HG03097 (cell line): ENCODE measurements at regions not wholly inside any gene's neighbourhood (a gene's known extent, or its start where the extent isn't known, plus 50 kb on each side); places are given as distances from the start of the nearest gene placed in this dataset.

Experiments used
- ATAC-seq: cut with Tn5 transposase; IDR thresholded peaks from one replicate; pipeline ENCODE4 v1.9.1; 2021; ENCODE audit not compliant: unreplicated experiment, low FRiP score

DNA sequence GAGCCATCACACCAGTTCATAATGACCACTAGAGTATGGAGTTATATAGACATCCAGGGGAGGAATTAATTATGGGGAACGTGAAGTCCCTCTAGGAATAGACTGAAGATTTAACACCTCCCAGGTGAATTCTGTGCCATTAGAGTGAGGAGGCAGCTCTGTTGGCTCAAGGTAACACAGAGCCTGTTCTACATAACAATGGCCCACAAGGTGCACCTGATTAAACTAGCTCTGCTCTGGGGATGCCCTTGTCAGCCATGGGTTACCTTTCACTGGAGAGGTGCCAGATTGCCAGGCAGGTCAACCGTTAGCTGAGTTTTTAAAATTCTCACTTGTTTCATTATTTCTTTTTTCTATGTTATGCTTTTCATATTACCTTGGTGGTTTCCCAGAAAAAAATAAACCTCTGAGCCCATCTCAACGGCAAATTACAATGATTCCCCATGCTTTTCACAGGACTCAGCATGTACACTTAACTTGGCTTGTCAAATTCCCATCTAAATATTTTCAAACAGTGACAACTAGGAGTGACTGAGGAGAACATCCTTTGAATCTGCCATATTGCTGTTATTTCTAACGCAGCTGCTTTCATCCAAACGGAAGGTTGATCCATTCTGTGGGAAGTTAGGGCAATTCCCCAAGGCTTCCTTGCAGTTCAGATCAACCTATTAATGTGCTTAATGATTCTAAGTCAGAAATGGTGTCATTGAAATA, 512.9 kb downstream of the MCTP2 start:
- no peak for ATAC-seq

DNA sequence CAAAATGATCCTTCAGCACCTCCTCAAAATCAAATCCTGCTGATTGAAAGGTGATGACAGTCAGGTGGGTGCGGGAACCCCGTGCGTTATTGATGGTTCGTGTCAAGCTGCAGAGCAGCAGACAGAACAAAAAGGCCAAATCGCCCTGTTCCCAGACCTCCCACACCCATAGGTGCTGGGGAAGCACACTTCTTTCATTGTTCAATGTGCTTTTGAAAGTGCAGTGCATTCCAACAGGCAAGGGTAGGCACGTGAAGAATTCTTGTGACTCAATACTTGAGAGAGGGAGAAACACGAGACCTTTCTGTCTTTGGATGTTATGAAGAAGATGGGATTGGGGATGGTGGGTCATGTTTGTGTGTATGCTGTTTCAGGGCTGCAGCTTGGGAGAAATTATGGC, 514.0 kb downstream of the MCTP2 start:
- ATAC-seq, result no peak

DNA sequence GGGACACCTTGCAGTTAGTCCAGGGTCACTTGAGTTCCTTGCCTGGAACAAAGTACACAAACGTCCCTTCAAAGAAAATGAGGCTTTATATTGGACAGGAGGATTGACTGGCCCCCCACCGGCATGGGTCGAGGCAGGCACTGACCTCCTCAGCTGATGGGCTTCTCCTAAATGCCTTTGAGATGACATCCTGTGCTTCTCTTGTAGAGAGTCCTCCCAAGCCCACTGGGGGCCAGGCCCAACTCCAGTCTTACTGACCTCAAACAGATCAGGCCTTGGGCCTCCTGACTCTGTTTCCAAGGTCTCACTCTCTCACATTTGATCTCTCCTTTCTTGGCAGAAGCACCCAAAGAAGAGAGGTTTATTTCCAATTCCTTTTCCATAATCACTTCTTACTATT, 516.1 kb downstream of the MCTP2 start:
- no peak for ATAC-seq

DNA sequence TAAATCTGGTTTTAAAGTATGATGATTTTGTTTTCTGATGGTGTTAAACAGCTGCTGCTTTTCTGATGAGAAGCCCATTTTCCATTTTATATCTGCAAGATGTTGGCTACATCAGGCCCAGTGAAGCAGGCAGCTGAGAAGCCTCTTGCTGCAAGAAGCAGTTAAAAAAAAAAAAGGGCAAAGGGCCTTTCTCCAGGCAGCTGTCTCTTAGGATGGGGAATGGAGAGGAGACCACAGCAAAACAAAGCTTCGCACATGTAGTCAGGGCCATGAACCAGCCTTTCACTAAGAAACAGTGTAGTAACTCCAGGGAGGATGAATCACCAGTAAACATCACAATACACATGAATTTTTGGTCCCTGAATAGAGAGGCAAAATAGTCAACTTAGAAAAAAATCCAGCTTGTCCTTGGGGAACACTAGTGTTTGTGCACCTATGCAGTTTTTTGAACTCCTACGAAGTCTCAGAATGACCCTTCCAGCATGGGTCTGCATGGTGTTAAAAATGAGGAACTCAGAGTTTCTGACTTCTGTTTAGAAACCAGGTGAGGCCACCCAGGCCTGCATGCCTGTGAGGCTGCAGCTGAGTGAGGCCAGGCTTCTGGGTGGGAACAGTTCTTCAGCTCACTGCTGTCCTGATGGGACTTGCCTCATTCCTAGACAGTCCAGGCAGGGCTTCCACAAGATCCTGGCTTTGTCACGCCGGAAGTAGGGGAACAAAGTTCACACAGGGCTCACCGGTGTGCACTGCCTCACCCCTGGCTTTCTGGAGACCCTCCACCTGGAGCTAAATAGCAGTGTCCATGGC, 518.7 kb downstream of the MCTP2 start:
- no peak for ATAC-seq

DNA sequence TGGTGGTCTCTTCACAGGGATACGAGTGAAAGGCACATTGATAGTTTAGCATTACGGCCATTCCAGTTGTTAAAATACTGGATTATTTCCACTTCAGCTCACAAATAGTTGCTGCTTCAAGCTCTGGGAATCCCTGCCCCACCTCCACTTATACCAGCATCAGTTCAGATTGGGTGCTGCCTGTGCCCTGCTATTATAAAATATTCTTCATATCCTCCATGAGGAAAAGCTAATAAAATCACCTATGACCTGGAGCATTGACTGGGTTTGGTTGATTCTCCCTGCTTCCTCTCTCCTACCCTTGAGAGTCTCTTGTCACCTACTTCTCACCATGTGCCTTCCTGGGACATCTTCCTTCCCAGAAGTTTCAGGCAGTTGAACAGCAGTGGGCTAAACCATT, 529.0 kb downstream of the MCTP2 start:
- ATAC-seq, result no peak

DNA sequence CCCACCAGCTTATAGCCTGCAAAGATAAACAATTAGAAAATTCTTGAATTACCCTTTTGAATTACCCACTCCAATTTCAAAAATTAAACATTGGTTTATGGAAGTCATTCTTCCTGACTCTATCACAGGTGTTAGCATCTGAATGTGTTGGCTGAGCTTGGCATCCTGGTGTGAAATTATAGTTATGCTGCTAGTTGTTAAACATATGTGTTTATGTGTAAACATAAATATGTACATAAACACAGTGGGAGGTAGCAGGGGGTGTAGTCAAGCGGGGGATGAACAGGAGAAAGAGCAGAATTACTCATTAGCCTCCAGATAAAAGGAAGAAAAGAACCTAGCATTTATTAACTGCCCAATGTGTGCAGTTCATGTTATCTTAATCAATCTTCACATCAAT, 530.2 kb downstream of the MCTP2 start:
- no peak for ATAC-seq

DNA sequence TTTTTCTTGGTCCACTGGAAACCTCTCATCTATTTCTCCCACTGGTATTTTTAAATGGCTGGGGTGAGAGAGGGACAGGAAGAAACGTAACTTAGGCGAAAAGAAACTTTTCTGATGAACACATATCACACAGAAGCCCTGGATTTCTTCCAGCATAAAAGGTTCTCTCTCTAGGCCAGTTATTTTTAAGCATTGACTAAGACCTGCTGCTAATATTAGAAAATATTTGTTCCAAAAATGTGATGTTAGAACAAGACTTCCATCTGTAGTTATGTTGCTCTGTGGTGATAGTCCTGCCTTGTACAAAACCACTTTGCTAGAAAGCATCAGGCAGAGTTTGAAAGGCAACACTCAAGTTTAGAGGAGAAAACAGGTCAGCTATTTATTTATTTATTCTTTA, 537.7 kb downstream of the MCTP2 start:
- no peak for ATAC-seq

DNA sequence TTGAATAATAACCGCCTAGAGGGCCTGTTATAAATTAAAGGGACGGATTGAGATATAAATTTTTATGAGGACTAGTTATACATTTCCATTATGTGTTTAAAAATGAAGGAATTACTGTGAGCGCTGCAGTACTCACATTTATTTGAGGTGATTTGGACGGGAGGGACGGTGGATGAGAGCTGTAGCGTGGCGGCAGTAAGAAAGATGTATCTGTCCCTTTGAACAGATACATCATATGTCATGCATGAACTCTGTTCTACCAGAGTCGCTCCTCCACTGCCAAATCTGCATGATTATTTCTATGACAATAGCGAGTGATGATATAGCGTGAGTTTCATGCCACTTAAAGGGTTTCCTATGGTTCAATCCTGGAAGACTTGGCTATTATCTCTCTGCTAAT, 538.8 kb downstream of the MCTP2 start:
- no peak for ATAC-seq

DNA sequence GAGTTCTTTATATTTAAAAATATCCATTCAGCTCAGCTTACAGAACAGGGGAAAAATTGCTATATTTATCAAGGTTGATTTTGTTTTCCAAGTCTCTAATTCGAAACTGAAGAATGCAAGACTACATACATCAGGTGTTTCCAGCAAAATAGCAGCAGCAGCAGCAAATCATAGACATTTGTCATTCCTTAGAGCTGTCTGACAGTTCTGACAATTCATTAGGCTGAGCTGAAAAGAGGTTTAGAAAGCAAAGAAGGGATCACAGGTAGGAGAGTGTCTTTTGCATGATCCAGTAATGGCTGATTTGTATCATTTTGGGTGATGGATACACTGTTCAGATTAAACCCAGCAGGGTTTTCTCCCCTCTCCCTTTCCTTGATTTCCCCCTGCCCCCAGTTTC, 545.7 kb downstream of the MCTP2 start:
- no peak for ATAC-seq

DNA sequence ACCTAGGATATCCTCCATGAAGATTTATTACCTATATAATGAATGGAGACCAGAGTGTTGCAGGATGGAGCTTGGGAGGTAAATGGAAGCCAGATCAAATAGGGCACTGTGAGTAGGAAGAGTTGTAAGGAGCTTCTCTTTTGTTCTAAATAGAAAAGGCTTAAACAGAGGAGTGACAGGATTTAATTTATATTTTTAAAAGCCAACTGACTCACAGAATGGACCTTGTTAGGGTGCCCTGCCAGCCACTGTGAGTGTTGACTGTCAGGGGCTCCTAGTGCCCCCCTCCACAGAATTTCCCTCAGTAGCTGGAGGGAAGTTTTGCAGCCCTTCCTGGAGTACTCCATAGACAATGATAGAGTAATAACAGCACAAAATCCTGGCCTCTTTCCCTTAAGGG, 547.5 kb downstream of the MCTP2 start:
- ATAC-seq, result no peak

DNA sequence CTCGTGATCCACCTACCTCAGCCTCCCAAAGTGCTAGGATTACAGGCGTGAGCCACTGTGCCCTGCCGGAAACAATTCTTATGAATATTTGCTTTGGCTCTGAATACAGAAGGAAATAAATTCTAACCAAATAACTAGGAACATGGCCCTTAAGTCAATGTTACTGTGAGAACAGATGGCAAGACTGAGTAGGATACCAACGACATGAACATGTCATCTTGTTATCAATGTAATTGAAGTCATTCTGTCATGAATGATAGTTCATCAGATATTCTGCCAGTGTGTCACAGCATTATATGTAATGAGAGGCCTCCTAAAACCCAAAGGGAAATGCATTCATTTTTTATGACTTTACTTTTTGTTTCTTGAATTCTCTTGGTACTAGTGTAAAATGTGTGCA, 548.8 kb downstream of the MCTP2 start:
- ATAC-seq, result no peak

DNA sequence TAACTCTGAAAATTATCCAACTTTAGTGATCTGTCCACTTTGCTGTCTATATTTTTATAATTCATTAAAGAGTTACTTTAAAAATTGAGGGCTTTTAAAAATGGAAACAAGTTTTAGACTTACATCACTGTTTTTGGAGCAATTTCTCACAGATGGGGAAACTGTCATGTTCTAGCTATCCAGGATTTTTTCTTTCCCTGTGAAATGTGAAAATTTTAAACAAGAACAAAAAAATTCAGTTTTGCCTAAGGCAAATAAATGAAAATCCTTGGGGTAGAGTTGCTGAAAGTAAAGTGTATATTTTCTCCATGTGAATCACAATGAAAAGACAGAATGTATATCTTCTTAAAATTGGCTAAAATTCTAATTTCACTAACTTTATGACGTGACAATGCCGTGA, 553.7 kb downstream of the MCTP2 start:
- no peak for ATAC-seq

DNA sequence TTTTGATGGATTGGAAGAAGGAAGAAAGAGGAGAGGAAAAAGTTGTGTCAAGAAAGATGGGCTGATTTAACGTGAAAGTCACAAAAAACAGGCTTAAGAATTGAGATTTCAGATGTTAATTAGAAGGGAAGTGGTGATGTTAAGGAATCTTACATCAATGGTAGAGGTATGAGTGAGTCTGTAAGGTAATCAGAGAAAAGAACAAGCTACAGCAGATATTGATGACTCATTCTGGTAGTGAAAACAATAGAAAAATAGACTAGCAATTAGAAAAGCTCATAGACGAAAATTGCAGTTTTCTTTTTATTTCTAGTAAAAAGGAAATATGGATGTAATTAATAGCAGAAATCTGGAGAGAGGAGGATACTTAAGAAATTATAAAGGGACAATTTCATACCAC, 559.6 kb downstream of the MCTP2 start:
- ATAC-seq, result no peak

DNA sequence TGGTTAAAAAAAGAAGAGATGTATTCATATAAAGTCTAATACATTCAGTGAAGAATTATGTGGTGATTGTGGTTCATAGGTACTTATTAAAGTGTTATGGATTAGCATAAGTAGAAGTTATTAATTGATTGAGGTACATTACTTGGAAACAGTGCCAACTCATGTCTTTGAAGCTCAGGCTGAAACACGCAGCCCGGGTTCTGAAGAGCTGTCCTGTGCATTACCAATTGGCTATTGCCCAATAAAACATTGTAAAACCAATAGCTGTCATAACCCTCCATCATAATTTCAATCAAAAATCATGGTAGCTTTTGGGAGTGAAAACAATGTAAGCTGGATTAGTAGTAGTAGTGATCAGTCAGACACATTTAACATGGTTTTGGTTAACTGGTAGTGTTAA, 560.1 kb downstream of the MCTP2 start:
- ATAC-seq, result no peak

DNA sequence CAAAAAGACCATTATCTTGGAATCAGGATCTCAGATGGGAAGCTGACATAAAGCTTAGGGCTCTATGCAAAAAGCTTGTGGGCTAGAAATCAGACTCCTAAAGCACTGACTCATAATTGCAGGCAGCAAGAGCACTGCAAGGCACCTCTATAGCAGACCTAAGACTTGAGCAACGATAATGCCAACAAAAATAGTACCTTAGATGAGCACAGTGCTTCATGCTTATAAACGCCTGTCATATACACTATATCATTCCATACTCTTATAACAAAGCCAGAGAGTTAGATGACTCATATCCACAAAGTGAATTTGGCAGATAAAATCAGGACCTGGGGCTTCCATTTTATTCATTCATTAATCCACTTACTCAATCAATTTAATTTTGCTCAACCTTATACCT, 560.8 kb downstream of the MCTP2 start:
- no peak for ATAC-seq

DNA sequence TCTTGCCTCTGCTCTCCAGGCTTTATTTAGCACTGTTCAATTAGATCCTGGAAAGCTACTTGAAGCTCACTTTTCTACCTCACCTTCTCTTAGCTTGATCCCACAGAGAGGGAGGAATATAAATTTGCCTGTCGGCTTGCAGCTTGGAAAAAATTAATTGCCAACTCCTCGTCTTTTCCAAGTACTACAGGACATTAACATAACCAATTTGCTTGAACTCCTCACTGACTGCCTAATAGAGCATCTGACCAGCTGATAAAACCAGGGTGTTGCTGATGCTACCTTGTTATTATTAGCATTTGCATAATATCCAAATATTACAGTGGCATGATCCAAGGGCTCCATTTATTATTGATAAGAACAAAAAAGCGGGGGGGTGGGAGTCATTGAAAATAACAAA, 561.8 kb downstream of the MCTP2 start:
- no peak for ATAC-seq

DNA sequence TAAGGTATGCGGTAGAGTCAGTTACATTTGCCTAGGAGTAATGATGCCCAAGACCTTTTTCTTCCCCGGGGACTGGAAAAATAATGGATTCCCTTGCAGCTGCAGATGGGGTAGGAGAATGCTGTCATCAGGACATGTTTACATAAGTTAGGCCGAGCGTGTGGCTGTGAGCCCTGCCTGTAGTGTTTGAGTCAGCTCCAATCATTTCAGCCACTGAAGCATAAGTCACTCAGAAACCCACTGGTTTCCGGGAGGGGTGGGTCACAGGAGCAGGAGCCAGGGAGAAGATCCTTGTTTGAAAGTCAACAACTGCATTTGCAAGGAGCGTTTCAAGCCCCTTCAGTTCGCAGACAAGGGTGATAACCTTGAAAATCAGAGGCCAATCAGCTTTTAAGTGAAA, 562.3 kb downstream of the MCTP2 start:
- ATAC-seq, result no peak

DNA sequence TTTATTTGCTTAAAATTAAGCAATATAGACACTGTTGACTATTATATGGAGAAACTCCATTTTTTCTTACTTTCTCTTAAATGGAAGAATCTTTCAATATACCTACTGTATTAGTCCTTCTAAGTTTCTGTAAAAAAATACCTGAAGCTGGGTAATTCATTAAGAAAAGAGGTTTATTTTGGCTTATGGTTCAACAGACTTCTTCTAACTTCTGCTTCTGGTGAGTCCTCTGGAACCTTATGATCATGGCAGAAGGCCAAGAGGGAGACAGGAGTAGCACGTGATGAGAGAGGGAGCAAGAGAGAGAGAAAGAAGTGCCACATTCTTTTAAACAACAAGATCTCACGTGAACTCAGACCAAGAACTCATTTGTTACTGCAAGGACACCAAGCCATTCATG, 573.3 kb downstream of the MCTP2 start:
- no peak for ATAC-seq

DNA sequence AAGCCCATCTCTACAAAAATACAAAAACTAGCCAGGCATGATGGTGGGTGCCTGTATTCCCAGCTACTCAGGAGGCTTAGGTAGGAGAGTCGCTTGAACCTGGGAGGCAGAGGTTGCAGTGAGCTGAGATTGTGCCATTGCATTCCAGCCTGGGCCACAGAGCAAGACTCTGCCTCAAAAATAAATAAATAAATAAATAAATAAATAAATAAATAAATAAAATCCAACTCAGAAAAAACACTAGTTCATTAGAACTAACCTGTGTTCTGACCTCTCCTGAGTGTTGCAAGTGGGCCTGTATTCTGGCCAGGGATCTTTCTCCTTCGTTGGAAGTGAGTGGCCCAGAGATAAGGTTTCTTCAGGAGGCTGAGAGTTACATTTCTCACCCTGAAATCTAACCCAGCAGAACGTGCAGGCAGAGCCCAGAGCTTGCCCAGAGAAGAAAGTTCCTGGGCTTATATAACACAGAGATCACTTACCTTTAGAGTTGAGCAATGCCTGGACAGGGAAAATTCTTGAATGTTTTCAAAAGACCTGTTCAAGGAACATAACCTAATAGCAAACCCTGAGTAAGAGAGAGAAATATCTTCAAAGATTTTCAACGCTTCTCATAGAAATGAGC, 583.9 kb downstream of the MCTP2 start:
- no peak for ATAC-seq

DNA sequence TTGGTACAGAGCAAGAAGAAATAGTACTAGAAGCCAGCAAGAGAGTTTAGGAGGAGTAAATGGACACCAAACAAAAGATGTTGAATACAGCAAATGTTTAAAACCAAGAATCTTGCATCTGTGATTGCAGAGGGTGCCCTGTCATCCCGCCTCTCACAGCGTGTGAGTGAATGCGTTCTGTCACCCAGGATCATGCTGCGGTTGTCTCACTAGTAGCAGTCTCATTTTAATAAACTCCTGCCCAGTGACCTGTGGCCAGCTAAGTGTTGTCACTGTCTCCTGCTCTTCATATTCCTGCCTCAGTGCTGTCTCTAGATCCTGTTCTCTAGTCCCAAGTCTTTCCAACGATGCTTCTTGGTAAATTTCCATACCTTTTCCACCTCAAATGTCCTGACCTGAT, 584.6 kb downstream of the MCTP2 start:
- ATAC-seq, result no peak

DNA sequence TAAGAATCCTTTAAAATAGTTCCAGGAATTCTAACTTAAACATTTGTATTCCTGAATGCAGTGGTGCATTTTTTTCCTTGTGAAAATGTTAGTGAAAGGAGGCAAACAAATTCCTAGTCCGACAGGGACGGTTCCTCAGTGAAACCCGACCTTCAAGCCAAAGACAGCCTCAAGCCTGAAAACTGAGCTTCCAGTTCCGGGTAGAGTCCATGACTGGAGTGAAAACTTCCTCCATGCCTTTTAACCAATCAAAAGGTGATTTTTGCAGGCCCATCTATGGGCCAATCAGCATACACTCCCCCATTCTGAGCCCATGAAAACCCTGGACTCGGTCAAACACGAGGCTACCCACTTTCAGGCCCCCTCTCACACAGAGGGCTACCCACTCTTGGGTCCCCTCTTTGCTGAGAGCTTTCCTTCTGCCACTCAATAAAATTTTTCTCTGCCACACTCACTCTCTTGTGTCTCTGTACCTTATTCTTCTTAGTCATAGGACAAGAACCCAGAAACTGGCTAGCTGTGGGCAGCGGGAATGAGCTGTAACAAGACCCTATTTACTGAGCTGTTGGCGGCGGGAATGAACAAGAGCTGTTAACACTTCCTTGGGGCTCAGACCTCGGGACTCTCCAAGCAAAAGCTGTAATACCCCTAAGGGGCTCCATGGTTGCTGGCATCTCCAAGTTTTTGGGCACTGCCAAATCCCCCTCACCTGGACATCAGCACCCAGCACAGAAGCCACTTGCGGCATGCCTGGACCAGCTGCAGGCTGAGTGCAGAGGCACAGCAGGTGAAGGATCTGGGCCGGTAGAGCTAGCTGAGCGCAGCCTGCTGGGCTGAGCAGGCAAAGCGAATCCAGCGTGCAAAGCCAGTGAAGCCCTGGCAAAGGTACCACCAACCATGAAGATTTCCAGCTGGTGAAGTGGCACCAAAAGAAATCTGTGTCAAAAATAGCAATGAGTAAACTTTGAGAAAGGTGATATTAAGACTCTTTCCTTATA, 598.8 kb downstream of the MCTP2 start:
- no peak for ATAC-seq
